NCI-H2227 treated with DMSO at 0.1 percent for 48 hours (cell line): ENCODE measurements at regions not wholly inside any gene's neighbourhood (a gene's known extent, or its start where the extent isn't known, plus 50 kb on each side); places are given as distances from the start of the nearest gene placed in this dataset.

Experiments
- DNase-seq: peaks from one replicate; lab custom pipeline; 2025; lab: John Stamatoyannopoulos, UW

DNA sequence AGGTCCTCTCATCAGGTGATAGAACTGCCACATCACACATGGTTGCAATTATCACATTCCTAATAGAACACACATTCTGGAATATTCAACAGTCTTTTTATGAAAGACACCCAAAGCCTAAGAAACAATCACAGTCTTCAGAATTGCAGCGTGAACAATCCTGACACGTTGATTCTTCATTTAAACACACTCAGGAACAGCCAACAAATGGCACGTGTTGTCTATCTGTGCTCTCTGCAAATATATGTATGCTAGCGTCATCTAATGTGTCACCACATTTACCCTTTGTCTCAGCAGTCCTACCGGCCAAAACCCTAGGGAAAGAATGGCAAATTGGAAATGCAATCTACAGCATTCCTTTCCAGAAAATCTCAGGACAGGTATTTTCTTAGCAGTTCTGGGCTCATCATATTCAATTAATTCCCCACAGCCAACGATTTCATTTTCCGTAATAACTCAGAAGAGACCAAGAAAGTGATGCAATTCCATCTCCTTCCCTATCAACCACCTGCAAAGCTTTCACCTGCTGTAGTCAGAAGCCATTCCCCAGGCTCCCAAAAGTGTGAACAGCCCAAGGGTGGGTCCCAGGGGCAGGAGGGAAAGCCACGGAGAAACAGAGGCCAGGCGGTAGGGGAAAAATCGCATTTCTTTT lies 280.3 kb upstream of the JARID2 start:
- no peak for DNase-seq

DNA sequence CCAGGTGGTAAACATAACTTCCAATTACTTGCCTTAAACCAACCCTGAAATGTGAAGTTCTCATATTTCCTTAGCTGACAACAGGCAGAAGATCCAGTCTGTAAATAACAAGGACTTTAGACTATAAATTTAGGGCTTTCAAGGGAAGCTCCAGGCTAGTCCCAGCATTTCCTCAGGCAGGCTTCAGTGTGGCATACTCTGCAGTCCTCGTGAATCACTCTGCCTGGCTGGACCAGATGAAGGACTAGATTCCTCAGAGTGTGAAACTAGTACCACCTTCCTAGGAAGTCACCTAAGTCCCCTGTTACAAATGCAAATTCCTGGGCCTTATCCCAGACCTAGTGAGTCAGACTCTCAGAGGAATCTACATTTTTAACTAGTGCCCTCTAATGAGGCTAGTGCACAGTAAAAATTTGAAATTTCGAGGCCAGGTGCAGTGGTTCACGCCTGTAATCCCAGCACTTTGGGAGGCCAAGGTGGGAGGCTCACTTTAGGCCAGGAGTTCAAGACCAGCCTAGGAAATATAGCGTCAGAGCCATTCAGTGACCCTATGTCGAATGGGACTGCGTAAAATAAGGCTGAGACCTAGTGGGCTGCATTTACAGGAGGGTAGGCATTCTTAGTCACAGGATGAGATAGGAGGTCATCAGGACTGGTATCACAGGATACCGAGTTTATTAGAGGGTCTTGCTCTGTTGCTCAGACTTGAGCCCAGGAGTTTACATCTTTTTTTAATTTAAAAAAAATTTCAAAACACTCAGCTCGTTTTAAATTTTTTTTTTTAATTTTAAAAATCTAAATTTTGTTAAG lies 279.6 kb upstream of the JARID2 start:
- DNase-seq: no peak

DNA sequence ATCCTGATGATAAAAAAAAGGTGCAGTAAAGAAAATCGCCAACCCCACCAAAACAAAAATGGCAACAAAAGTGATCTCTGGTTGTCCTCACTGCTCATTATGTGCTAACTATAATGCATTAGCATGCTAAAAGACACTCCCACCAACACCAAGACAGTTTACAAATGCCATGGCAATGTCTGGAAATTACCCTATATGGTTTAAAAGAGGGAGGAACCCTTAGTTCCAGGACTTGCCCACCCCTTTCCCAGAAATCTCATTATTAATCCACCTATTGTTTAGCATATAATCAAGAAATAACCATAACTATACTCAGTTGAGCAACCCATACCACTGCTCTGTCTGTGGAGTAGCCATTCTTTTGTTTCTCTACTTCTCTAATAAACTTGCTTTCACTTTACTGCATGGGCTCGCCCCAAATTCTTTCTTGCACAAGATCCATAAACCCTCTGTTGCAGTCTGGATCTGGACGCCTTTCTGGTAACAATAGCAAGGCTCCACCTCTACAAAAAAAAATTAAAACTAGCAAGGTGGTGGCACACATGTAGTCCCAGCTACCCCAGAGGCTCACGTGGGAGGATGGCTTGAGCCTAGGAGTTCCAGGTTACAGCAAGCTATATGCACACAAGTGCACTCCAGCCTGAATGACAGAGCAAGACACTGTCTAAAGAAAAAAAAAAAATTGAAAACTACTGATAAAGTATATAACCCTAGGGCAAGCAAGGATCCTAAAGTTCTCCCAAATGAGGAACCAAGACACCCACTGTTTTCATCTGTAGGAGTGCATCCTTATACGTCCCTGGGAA lies 278.8 kb upstream of the JARID2 start:
- no peak for DNase-seq

DNA sequence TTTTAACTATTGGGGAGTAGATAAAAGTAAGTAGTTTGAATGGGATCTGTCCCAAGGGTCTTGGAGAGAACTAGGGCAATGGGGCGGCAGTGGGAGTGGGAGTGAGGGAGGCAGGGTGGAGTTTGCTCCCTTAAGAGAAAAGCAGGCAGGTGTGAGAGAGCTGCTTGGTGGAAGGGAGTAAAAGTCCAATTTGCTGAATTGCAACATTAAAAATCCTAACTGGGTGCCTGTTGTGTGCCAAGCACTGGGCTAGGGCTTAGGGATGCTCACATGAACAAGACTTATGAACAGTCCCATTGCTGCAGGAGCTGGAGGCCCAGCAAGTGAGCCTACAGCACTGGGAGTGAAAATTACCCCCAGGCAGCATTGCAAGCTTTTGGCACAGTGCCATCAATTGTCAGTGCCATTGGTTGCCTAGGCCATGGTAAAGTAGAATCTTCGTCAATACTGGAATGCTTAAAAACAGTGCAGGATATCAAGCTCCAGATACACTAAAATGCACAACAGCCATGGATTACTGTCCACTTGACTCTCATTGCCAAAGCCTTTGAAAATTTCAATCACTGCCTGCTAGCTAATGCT lies 277.7 kb upstream of the JARID2 start:
- DNase-seq: no peak

DNA sequence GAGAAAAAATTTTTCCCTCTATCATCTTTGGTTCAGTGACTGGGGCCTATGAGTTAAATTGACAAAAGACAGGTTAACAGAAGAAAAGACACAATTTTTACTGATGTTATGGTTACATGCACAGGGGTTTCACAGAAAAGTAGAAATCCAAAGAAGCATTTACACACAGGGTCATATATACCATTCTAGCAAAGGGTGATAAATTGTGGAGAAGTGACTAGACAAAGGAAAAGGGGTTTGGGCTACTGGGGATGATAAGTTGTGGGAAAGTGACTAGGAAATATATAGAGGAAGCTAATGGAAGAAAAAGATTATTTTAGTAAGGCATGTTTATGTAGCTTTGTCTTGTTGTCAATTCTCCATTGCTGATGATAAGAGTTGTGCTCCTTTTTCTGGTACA lies 276.7 kb upstream of the JARID2 start:
- DNase-seq: no peak

DNA sequence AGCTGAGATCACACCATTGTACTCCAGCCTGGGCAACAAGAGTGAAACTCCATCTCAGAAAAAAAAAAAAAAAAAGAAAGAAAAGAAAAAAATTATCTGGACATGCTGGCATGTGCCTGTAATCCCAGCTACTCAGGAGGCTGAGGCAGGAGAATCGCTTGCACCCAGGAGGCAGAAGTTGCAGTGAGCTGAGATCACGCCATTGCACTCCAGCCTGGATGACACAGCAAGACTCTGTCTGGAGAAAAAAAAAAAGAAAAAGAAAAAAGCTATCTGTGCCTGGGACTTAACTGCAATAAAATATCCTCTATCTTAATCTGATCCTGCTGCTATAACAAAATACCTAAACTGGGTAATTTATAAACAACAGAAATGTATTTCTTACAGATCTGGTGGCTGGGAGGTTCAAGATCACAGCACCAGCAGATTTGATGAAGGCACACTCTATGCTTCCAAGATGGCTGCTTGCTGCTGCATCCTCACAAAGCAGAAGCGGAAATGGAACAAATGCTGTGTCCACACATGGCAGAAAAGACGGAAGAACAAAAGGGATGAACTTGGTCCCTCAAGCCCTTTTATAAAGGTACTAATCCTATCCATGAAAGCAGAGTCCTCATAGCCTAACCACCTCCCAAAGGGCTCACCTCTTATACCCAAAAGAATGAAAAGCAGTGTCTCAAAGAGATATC lies 273.3 kb upstream of the JARID2 start:
- no peak for DNase-seq

DNA sequence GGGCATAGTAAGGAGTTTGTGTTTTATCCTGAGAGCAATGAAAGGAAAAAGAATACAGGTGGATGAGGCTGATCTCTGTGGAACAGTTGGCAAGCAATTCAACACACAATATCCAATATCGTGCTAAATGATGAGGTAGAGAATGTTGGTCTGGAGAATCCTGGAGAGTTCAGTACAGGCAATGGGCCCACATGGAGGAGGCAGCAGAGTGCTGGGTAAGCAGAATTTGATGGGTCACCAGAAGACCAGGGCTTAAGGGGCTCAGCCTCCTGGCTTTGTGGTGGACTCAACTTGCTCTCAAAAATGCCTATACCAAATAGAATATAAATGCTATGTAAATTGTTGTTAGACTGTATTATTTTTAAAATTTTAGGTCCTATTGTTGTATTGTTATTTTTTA lies 271.5 kb upstream of the JARID2 start:
- DNase-seq: no peak

DNA sequence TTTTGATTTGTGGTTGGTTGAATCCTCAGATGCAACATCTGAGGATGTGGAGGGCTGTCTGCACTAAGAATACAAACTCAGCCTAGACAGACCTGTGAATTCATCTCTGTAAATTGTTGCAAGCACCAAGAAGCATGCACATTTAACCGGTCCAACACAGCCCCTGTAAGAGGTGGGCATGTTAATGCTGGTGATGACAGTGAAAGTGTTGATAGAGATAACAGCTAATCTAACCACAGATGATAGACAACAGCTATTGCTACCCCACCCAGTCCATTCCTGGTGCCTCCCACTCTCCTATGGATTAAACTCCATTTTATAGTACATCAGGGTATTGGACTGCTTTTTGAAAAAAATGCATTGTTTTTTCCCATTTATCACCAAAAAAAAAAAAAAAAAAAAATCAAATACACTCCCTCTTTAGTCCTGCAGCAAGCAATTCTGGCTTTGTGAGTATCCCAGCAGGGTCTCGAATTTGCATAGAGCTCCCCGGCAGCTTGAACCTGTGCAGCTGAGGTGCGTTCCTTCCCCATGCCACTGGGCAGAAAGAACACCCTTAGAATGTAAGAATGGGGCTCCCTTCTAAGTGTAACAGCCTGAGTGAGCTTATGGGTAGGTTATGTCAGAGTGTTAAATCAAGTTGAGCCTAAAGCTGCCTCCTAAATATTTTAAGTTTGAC lies 270.9 kb upstream of the JARID2 start:
- no peak for DNase-seq

DNA sequence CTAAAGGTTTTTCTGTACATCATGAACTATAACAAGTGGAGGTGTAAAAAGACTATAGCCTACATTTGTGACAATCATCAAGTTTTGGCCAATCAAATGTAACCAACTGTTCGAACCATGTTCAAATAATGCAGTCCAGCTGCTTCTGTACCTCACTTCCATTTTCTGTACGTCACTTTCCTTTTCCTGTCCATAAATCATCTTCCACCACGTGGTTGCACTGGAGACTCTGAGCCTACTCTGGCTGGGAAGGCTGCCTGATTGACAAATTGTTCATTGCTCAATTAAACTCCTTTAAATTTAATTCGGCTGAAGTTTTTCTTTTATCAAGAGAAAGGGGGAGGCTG lies 270.4 kb upstream of the JARID2 start:
- no peak for DNase-seq

DNA sequence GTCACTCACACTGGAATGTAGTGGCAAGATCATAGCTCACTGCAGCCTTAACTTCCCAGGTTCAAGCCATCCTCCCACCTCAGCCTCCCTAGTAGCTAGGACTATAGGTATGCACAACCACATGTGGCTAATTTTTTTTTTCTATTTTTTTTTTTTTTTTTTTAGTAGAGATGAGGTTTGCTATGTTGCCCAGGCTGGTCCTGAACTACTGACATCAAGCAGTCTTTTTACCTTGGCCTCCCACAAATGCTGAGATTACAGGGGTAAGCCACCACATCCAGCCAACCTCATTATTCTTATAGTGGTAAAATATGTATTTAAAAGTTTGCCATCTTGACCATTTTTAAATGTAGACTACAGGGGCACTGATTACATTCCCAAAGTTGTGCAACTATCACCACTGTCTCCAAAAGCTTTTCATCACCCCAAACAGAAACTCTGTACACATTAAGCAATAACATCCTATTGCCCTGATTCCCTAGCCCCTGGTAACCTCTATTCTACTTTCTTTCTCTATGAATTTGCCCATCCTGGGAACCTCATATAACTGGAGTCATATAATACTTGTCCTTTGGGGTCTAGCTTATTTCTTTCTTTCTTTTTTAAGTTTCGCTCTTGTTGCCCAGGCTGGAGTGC lies 268.0 kb upstream of the JARID2 start:
- no peak for DNase-seq

DNA sequence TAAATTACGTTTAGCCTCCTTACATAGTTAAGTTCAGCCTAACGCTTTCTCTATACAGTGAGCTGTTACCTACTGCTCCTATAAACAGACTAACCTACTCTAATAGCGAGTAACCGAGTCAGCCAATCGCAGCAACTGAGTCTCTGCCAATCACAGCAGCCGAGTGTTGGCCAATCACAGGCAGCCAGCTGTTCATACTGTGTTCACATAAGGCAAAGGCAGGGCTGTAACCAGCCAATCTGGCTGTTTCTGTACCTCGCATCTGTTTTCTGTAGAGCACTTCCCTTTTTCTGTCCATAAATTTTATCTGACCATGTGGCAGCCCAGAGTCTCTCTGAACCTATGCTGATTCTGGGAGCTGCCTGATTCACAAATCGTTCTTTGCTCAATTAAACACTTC lies 263.9 kb upstream of the JARID2 start:
- DNase-seq: no peak

DNA sequence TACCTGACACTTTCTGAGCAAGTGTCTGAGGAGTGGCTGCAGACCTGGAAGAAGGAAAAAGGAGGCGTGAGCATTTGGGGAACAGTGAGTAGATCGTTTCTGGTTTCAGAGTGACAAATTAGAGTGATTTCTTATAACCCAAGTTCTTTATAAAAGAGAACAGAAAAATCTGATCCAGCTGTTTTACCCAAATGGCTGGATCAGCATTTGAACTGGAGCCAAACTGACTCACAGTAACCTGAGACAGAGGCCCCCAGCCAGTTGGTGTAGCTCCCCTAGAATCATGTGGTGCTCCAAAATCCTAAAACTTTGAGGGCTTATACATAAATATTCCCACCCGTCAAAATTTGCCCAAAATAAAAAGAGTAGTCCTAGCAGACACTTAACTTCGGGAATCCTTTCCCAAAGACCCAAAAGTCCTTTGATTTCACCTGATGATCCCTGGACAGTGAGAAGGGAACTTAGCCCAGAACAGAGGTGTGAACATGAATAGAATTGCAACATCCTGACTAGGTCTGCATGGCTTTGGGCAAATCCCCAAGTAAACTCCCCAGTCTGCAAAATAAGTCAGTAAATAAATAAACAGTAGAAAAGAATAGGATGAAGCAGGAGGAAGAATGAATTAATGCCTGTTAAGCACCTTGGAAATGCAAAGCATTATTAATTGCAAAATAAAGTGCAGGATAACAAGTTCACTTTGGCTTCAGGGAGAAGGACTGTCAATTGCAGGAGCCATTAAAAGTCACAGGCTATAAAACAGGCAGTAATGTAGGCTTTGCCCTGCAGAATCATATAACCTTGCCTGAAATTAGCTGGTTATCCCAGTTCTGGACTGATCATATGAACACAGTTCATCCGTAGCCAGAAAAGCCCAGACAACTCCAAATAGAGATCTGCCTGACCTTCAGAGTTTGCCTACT lies 262.0 kb upstream of the JARID2 start:
- no peak for DNase-seq

DNA sequence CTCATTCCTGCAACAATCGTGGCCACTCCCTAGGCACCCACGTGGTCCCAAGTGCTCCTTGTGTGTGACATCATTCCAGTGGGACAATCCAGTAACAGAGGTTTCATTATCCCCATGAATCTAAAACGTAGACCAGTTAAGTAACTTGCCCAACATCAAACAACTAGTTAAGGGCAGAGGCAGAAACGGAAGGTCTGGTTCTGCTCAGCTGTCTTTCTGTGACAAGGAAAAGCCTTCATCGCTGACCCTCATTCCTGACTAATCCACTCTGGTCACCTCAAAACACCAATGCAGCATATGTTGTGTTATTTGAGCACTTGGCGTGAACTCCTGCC lies 261.4 kb upstream of the JARID2 start:
- no peak for DNase-seq

DNA sequence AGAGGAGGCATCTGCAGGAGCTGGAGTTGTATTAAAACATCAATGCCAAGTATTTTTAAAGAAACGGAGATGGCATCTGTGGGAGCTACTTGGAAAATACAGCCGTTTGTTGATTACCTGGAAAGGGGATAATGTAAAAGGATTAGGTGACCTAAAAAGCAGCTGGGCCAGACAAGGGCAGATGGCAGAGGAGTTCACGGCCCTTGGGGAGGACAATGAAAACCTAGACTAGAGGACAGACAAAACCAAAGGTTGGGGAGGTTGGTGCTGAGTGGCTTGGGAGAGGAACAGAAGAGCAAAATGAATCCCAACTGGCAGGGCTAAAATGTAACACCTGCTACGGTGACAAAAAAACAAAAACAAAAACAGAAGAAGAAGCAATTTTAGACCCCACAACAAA lies 260.5 kb upstream of the JARID2 start:
- DNase-seq: no peak

DNA sequence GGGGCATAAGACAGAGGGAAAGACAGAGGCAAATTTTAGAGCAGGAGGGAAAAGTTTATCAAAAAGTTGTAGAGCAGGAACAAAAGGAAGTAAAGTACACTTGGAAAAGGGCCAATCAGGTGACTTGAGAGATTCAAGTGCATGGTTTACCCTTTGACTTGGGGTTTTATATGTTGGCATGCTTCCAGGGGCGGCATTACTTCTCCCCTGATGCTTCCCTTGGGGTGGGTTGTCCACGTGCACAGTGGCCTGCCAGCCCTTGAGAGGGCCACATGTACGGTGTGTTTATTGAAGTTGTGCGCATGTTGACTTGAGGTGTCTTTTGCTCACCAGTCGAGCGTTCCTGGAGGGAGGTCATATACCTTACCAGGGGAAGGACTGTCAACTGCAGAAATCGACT lies 259.5 kb upstream of the JARID2 start:
- DNase-seq: no peak

DNA sequence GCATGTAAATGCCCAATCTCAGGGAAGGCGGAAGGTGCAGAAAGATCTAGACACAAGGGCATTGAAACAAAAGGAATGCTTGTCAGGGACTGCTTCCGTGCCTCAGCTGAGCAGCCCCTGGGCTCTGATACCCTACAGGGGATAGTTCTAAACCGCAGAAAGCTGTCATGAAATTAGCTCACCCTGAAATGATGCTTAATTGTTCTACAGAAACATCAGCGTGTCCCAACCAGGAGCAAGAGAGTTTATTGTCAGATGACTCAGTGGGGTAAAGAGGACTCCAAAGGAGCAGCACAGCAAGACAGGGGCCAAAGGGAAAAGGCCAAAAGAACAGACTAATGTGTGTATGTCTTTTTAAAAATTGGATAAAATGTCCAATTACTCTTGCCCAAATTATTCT lies 258.4 kb upstream of the JARID2 start:
- no peak for DNase-seq

DNA sequence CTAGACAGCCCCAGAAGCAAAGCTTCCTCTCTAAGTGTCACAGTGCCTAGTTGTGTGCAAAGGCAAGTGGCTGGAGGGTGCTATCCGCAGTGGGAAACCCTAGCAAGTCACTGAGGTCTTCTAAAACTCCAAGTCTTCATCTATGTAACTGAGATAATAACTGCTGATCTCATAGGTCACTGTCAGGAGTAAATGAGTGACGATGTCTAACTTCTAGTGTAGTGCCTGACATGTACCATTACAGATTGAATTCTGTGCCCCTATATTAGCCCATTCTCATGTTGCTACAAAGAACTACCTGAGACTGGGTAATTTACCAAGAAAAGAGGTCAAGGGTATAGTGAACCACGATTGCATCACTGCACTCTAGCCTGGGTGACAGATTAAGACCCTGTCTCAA lies 253.5 kb upstream of the JARID2 start:
- no peak for DNase-seq

DNA sequence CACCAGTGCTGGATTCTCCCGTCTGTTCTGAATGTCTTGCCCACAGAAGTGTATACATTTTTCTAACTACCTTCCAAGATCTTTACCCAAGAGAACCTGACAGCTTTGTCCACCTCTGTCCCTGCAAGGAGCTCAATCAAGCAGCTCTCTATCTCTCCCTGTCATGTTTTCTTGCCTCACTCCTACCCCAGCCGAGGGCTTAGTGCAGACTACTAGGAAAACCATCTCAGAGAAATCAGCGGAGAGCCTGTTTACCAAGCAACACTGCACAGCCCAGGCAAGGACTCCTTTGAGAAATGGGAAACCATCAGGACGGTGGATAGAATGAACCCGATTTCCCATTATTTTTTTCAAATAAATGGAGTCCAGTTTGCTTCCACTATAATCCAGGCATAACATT lies 250.7 kb upstream of the JARID2 start:
- peak; percentile 45 for DNase-seq

DNA sequence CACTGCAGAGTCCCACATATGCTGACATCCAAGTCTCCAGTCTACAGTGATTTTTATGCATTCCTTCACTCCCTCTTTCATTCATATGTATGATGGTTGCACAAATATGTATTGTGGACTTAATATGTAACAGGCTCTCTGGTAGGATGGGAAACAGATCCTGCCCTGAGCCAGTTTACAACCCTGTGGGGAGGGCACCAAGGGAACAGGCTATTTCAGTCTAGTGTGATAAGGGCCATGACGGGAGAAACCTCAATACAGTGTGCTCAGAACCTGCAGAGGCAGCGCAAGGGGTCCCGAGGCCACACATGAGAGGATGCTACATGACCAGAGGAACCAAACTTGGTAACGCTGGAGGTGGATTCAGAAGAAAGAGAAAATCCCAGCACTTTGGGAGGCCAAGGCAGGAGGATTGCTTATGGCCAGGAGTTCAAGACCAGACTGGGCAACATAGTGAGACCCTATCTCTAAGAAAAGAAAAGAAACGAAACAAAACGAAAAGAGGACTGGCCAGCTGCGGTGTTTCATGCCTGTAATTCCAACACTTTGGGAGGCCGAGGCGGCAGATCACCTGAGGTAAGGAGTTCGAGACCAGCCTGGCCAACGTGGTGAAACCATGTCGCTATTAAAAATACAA lies 249.8 kb upstream of the JARID2 start:
- DNase-seq: no peak

DNA sequence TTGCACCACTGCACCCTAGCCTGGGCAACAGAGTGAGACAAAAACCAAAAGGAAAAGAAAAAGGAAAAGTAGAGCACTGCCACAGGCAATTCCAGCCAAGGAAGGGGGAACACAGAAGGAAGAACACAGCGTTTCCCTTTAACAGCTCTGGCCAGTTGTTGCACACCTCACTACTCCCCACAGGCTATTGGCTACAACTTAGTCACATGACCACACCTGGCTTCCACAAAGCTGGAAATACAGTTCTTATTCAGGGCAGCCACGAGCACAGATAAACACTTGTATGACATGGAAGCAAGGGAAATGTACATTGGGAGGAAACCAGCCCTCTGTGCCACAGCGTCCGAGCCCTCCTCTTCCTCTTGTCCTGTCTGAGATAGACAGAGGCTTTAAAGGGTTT lies 249.0 kb upstream of the JARID2 start:
- DNase-seq: no peak
